Spleen (tissue), 7 donors: ENCODE measurements at regions not wholly inside any gene's neighbourhood (a gene's known extent, or its start where the extent isn't known, plus 50 kb on each side); places are given as distances from the start of the nearest gene placed in this dataset.

Source experiments
- CTCF ChIP-seq, 11 experiments: fragments of 200-600 bp in 7 of 11; fragments of 450-650 bp in 4 of 11; sonication (generic) in 4 of 11; IDR thresholded peaks in 8 of 11; conservative IDR thresholded peaks in 3 of 11; 1 replicate in 7 of 11; 2 replicates in 4 of 11; pipeline versions ENCODE4 v1.4.0 to v1.8.0; 2016 to 2021; ENCODE audit warnings: antibody characterized with exemption in 11 of 11, inconsistent platforms in 4 of 11, mild to moderate bottlenecking in 1 of 11
- POLR2A ChIP-seq, 3 donors: fragments of 450-650 bp; IDR thresholded peaks; one replicate each; pipeline ENCODE4 v1.5.1; 2017; ENCODE audit warnings: antibody characterized with exemption in 3 of 3, mild to moderate bottlenecking in 1 of 3
- POLR2AphosphoS5 ChIP-seq, 3 donors: sonication (generic); formaldehyde crosslinking; IDR thresholded peaks; one replicate each; pipeline ENCODE4 v1.5.1; 2017; ENCODE audit warnings: antibody characterized with exemption in 3 of 3
- donor health status: DM: no; HTN: no; CAD: no; lungs with moderate emphysema.
- donor health status: DM: no; HTN: no; CAD: no.
- donor health status: DM: no; HTN: no; CAD: no.

DNA sequence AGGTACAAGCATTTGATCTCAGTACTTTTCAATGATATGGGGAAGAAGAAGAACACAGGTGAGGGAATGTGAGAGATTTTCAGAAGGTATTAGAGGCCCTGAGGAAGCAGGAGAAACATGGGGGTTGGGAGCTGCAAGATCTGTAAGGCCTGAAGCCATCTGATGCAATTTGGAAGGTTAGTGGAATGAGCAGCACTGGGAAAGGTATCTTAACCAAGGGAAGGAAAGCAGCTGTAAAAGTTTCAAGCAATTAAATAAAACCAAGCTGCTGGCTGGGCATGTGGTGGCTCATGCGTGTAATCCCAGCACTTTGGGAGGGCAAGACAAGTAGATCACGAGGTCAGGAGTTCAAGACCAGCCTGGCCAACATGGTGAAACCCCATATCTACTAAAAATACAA lies 104.4 kb upstream of the PARP11 start:
- TF ChIP-seq CTCF (IDR thresholded peaks at IDR 0.05 in 8 of 11, conservative IDR thresholded peaks at IDR 0.05 in 3 of 11) (no peak), POLR2AphosphoS5 (IDR thresholded peaks at IDR 0.05) (no peak), POLR2A (IDR thresholded peaks at IDR 0.05) (no peak)
